AG04449 (cell line): ENCODE measurements at regions not wholly inside any gene's neighbourhood (a gene's known extent, or its start where the extent isn't known, plus 50 kb on each side); places are given as distances from the start of the nearest gene placed in this dataset.

ENCODE experiments used
- CTCF ChIA-PET: fragments of 350-600 bp; formaldehyde crosslinking; extraction: SDS; loops from one replicate; lab custom pipeline; 2021; ENCODE audit warnings: antibody characterized with exemption; lab: Yijun Ruan, JAX
- POLR2A ChIA-PET: fragments of 400-600, 350-600 bp; formaldehyde crosslinking; extraction: SDS; loops from one replicate; lab custom pipeline; 2020; ENCODE audit warnings: antibody characterized with exemption, inconsistent platforms; lab: Yijun Ruan, JAX
- DNase-seq: peaks from one replicate; pipeline ENCODE4 v3.0.0-alpha.2; 2010; ENCODE audit warnings: low read depth, low spot score
- H3K4me3 ChIP-seq: 2 replicates; pipeline ENCODE4 v1.5.1; 2011; ENCODE audit warnings: low read depth, mild to moderate bottlenecking, control low read depth, low read length
- TF ChIP-seq, protein P1 (sequence below): IDR thresholded peaks from one replicate; pipeline ENCODE4 v1.5.1; 2011; ENCODE audit warnings: mild to moderate bottlenecking, moderate library complexity, low read length, control low read depth, inconsistent platforms; ENCODE audit not compliant: insufficient read depth; ENCODE audit errors: missing control alignments

- H3K4me3 ChIP-seq = no peak overlapping the region
- ChIA-PET POLR2A (no interaction called here), CTCF (no interaction called here)
- TF ChIP-seq, protein P1, sequence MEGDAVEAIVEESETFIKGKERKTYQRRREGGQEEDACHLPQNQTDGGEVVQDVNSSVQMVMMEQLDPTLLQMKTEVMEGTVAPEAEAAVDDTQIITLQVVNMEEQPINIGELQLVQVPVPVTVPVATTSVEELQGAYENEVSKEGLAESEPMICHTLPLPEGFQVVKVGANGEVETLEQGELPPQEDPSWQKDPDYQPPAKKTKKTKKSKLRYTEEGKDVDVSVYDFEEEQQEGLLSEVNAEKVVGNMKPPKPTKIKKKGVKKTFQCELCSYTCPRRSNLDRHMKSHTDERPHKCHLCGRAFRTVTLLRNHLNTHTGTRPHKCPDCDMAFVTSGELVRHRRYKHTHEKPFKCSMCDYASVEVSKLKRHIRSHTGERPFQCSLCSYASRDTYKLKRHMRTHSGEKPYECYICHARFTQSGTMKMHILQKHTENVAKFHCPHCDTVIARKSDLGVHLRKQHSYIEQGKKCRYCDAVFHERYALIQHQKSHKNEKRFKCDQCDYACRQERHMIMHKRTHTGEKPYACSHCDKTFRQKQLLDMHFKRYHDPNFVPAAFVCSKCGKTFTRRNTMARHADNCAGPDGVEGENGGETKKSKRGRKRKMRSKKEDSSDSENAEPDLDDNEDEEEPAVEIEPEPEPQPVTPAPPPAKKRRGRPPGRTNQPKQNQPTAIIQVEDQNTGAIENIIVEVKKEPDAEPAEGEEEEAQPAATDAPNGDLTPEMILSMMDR = no peak
- no peak for DNase-seq
These were observed 308.0 kb upstream of the SFSWAP start for GRCh38 chr12:131402781-131403396.

- ChIA-PET POLR2A (no interaction called here), CTCF (no interaction called here)
- H3K4me3 ChIP-seq = no peak overlapping the region
- TF ChIP-seq, protein P1 = no peak
- no peak for DNase-seq
These were observed 307.2 kb upstream of the SFSWAP start for GRCh38 chr12:131403676-131404075.

DNA sequence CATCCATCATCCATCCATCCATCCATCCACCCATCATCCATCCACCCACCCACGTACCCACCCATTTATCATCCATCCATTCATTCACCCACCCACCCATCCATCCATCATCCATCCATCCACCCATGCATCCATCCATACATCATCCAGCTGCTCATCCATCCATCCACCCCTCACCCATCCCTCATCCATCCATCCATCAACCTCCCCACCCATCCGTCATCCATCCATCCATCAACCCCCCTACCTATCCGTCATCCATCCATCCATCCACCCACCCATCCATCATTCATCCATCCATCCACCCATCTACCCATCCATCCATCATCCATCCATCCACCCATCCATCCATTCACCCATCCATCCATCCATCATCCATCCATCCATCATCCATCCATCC, 306.2 kb upstream of the SFSWAP start:
- no peak overlapping the region for H3K4me3 ChIP-seq
- ChIA-PET POLR2A (no interaction called here), CTCF (no interaction called here)
- TF ChIP-seq, protein P1 = no peak
- DNase-seq = no peak

GRCh38 chr12:131407221-131408035, 303.5 kb upstream of the SFSWAP start:
- ChIA-PET POLR2A (no interaction called here), CTCF (no interaction called here)
- H3K4me3 ChIP-seq = no peak overlapping the region
- DNase-seq = no peak
- TF ChIP-seq, protein P1 = no peak

GRCh38 chr12:131408036-131408365, 302.9 kb upstream of the SFSWAP start:
- CTCF ChIA-PET = no interaction called here
- POLR2A ChIA-PET = no interaction called here
- DNase-seq = no peak
- H3K4me3 ChIP-seq = no peak overlapping the region
- TF ChIP-seq, protein P1 = no peak

- POLR2A ChIA-PET = no interaction called here
- CTCF ChIA-PET = no interaction called here
- DNase-seq = no peak
These were observed 302.4 kb upstream of the SFSWAP start for GRCh38 chr12:131408484-131408883.

More at GRCh38 chr12:131408484-131408883, 302.4 kb upstream of the SFSWAP start:
- TF ChIP-seq, protein P1 = no peak
- H3K4me3 ChIP-seq = no peak overlapping the region
